Neural cell (in vitro differentiated cells): ENCODE measurements at regions not wholly inside any gene's neighbourhood (a gene's known extent, or its start where the extent isn't known, plus 50 kb on each side); places are given as distances from the start of the nearest gene placed in this dataset.

Source experiments
- H2AFZ ChIP-seq: fragments of 200-600, 300-800 bp; sonication (generic), shearing (Covaris generic); 2 replicates; pipeline ENCODE4 v1.6.0; 2014; ENCODE audit warnings: low read depth, mild to moderate bottlenecking, antibody characterized with exemption, low read length, moderate library complexity
- H3F3A ChIP-seq: fragments of 200-600 bp; shearing (Covaris generic); 2 replicates; pipeline ENCODE4 v1.6.1; 2016; ENCODE audit warnings: mild to moderate bottlenecking, moderate library complexity, mixed read lengths, antibody characterized with exemption, low read length; ENCODE audit not compliant: insufficient read depth, poor library complexity, severe bottlenecking
- H3K27ac ChIP-seq: fragments of 200-600, 300-800 bp; sonication (generic), shearing (Covaris generic); 2 replicates; pipeline ENCODE4 v1.5.1; 2014; ENCODE audit warnings: mild to moderate bottlenecking, low read length, moderate library complexity
- H3K27me3 ChIP-seq: fragments of 300-800, 200-600 bp; sonication (generic), shearing (Covaris generic); 2 replicates; pipeline ENCODE4 v1.6.0; 2014; ENCODE audit warnings: mild to moderate bottlenecking, low read depth, low read length, moderate library complexity; ENCODE audit not compliant: insufficient read depth
- H3K36me3 ChIP-seq: fragments of 300-800, 200-600 bp; sonication (generic), shearing (Covaris generic); 2 replicates; pipeline ENCODE4 v1.5.1; 2014; ENCODE audit warnings: mild to moderate bottlenecking, antibody characterized with exemption, low read length, moderate library complexity; ENCODE audit not compliant: insufficient read depth
- H3K4me2 ChIP-seq: fragments of 300-800, 200-600 bp; sonication (generic), shearing (Covaris generic); 2 replicates; pipeline ENCODE4 v1.6.0; 2014; ENCODE audit warnings: mild to moderate bottlenecking, low read length
- H3K4me3 ChIP-seq: fragments of 300-800, 200-600 bp; sonication (generic), shearing (Covaris generic); 2 replicates; pipeline ENCODE4 v1.5.1; 2014; ENCODE audit warnings: mild to moderate bottlenecking, low read length, moderate library complexity
- H3K79me2 ChIP-seq: fragments of 200-600 bp; shearing (Covaris generic); replicated peaks from 2 replicates; pipeline ENCODE4 v1.6.0; 2014; ENCODE audit warnings: mild to moderate bottlenecking, low read length, moderate library complexity; ENCODE audit not compliant: insufficient read depth
- H3K9ac ChIP-seq: fragments of 300-800, 200-600 bp; sonication (generic), shearing (Covaris generic); 2 replicates; pipeline ENCODE4 v1.6.1; 2016; ENCODE audit warnings: mild to moderate bottlenecking, low read length, mixed read lengths
- H3K9me2 ChIP-seq: fragments of 200-600 bp; shearing (Covaris generic); 2 replicates; pipeline ENCODE4 v1.6.1; 2016; ENCODE audit warnings: mild to moderate bottlenecking, low read length, mixed read lengths; ENCODE audit not compliant: insufficient read depth
- H3K9me3 ChIP-seq: fragments of 200-600, 300-800 bp; sonication (generic), shearing (Covaris generic); 2 replicates; pipeline ENCODE4 v1.6.1; 2016; ENCODE audit warnings: mild to moderate bottlenecking, mixed run types, low read length, moderate library complexity, mixed read lengths
- H4K20me1 ChIP-seq: fragments of 200-600 bp; shearing (Covaris generic); 2 replicates; pipeline ENCODE4 v1.6.1; 2016; ENCODE audit warnings: mild to moderate bottlenecking, mixed run types; ENCODE audit not compliant: insufficient read depth
- CTCF ChIP-seq: fragments of 450-650 bp; IDR thresholded peaks from 2 replicates; pipeline ENCODE4 v1.5.1; 2014; ENCODE audit warnings: antibody characterized with exemption, mild to moderate bottlenecking, moderate library complexity; ENCODE audit not compliant: poor library complexity, severe bottlenecking
- EP300 ChIP-seq: fragments of 450-650 bp; conservative IDR thresholded peaks from 2 replicates; pipeline ENCODE4 v1.6.1; 2014; ENCODE audit warnings: antibody characterized with exemption, mild to moderate bottlenecking, moderate library complexity; ENCODE audit not compliant: poor library complexity, severe bottlenecking
- EZH2 ChIP-seq: fragments of 200-600, 300-800 bp; shearing (Covaris generic), sonication (generic); IDR thresholded peaks from 2 replicates; pipeline ENCODE4 v1.6.1; 2014; ENCODE audit warnings: antibody characterized with exemption, low read length, borderline replicate concordance, mild to moderate bottlenecking; ENCODE audit not compliant: insufficient read depth, poor library complexity, severe bottlenecking
- MXI1 ChIP-seq: fragments of 450-650 bp; conservative IDR thresholded peaks from 2 replicates; pipeline ENCODE4 v1.6.1; 2014; ENCODE audit warnings: antibody characterized with exemption, mild to moderate bottlenecking; ENCODE audit not compliant: poor library complexity, severe bottlenecking
- POLR2AphosphoS5 ChIP-seq: IDR thresholded peaks from 2 replicates; pipeline ENCODE4 v1.6.1; 2012
- RAD21 ChIP-seq: fragments of 450-650 bp; conservative IDR thresholded peaks from 2 replicates; pipeline ENCODE4 v1.6.1; 2014; ENCODE audit warnings: antibody characterized with exemption, mild to moderate bottlenecking, moderate library complexity
- REST ChIP-seq: IDR thresholded peaks from 2 replicates; pipeline ENCODE4 v1.6.1; 2012; ENCODE audit warnings: borderline replicate concordance
- SMC3 ChIP-seq: fragments of 450-650 bp; conservative IDR thresholded peaks from 2 replicates; pipeline ENCODE4 v1.6.1; 2014; ENCODE audit warnings: antibody characterized with exemption, mild to moderate bottlenecking, moderate library complexity; ENCODE audit not compliant: poor library complexity
- TAF1 ChIP-seq: IDR thresholded peaks from 2 replicates; pipeline ENCODE4 v1.6.1; 2012; ENCODE audit warnings: low read depth

- Histone ChIP-seq H2AFZ (no peak overlapping the region), H3K4me3 (no peak overlapping the region), H3K79me2 (no peaks in the 10 kb centered on the region), H3K9ac (no peak overlapping the region), H3K27me3 (no peaks in the 10 kb centered on the region), H3F3A (no peaks in the 10 kb centered on the region), H3K9me3 (no peaks in the 10 kb centered on the region), H4K20me1 (no peaks in the 10 kb centered on the region), H3K9me2 (no peaks in the 10 kb centered on the region), H3K27ac (no peak overlapping the region), H3K4me2 (no peak overlapping the region), H3K36me3 (no peaks in the 10 kb centered on the region)
- TF ChIP-seq SMC3 (no peak), RAD21 (no peak), CTCF (no peak), EZH2 (no peak), MXI1 (no peak), TAF1 (no peak), REST (no peak), EP300 (no peak), POLR2AphosphoS5 (no peak)
Observed at GRCh38 chr18:28854964-28855363, 678.0 kb upstream of the CDH2 start.

GRCh38 chr18:28846958-28847357, 670.0 kb upstream of the CDH2 start:
- no peaks in the 10 kb centered on the region for H3K9me2 ChIP-seq
- H3K27ac ChIP-seq: no peak overlapping the region
- no peak for TF ChIP-seq EZH2
- TF ChIP-seq SMC3: no peak
- TF ChIP-seq EP300: no peak
- no peak for TF ChIP-seq REST
- TF ChIP-seq CTCF: no peak
- TF ChIP-seq RAD21: no peak
- no peak for TF ChIP-seq MXI1
- TF ChIP-seq POLR2AphosphoS5: no peak
- no peak for TF ChIP-seq TAF1
- no peak overlapping the region for H3K9ac ChIP-seq
- no peaks in the 10 kb centered on the region for H3K27me3 ChIP-seq
- H4K20me1 ChIP-seq: no peaks in the 10 kb centered on the region
- no peak overlapping the region for H2AFZ ChIP-seq
- H3K4me2 ChIP-seq: no peak overlapping the region
- H3K36me3 ChIP-seq: no peaks in the 10 kb centered on the region
- no peaks in the 10 kb centered on the region for H3F3A ChIP-seq
- no peaks in the 10 kb centered on the region for H3K9me3 ChIP-seq
- H3K4me3 ChIP-seq: no peak overlapping the region
- H3K79me2 ChIP-seq: no peaks in the 10 kb centered on the region
